Left lobe of liver (tissue), 2 donors: ENCODE measurements at regions not wholly inside any gene's neighbourhood (a gene's known extent, or its start where the extent isn't known, plus 50 kb on each side); places are given as distances from the start of the nearest gene placed in this dataset.
A peak's percentile ranks its signal among the peaks of the same experiment; 100 is the strongest.
"Not testable (repeated sequence)": the region's sequence is repeated elsewhere in the genome, so short reads cannot be mapped to it uniquely, and the experiment has no call there.

Experiments used
- ATAC-seq: fragments of 200-7000 bp; cut with Tn5 transposase; one replicate; pipeline ENCODE4 v1.9.1; 2020; ENCODE audit warnings: mild to moderate bottlenecking, moderate library complexity
- DNase-seq: peaks from one replicate; pipeline ENCODE4 v3.0.0-alpha.2; 2020; ENCODE audit warnings: low spot score
- donor health status: DM: no; HTN: no; CAD: no; lungs with moderate emphysema.
- donor health status: DM: no; HTN: yes; CAD: no.

DNA sequence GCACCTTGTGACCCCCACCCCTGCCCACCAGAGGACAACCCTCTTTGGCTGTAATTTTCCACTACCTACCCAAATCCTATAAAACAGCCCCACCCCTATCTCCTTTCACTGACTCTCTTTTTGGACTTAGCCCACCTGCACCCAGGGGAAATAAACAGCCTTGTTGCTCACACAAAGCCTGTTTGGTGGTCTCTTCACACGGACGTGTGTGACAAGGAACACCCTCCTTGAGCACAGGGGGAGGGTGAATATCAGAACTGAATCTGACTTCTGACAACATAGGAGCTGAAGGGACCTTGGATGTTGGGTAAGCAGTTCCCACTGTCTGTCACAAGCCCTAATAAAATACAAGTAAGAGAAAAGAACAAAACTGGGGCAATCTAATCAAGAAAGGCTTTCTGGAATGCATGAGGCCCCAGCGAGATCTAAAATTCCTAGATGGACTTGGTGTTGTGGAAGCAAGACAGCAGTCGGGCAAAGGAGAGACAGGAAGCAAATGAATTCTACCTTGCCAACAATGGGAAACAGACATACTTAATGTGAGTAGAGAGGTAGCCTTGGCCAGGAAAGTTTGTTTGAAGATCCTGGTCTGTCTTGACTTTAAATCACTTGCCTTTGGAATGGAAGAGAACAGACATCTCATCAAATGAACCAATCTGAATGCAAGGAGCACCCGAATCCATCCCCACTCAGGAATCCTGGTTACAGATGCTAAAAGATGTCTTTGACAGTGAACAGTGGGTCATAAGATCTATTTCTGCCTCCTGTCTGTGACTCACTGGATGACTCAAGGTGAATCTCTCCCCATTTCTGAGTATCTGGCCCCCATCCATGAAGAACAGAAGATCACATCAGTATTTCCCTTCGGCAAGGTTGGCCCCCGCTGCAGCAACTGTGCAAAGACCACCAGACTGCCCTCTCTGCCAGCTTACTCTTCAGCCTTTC is 53.3 kb downstream of the OLFML3 start:
- ATAC-seq, result no peak
- DNase-seq, result no peak

DNA sequence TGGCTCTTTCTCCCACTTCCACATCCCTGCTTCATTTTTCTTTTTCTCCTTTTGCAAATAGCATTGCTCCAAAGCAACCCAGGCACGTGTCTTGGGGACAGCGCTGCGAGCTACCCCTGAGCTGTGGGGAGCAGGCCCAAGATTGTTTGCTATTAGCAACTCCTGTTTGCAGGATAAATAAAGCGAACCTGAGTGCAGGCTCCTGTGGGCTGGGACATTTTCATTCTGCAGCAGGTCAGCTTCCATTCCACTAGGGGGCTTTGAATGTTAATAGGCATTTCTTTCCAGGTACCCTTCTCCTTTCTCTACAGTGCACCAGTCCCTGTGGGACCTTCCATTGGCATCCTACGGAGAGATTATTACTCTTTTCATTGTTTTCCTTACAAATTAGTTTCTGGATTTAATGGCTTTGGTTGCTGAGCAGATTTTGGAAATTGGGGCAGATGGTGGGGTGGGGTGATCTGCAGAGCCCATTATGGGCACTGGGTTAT is 54.0 kb downstream of the OLFML3 start:
- peak; percentile 72 for ATAC-seq

GRCh38 chr1:114033961-114034360 is 54.7 kb downstream of the OLFML3 start:
- DNase-seq, result no peak

More for the DNA sequence above, 54.0 kb downstream of the OLFML3 start:
- DNase-seq, result no peak

DNA sequence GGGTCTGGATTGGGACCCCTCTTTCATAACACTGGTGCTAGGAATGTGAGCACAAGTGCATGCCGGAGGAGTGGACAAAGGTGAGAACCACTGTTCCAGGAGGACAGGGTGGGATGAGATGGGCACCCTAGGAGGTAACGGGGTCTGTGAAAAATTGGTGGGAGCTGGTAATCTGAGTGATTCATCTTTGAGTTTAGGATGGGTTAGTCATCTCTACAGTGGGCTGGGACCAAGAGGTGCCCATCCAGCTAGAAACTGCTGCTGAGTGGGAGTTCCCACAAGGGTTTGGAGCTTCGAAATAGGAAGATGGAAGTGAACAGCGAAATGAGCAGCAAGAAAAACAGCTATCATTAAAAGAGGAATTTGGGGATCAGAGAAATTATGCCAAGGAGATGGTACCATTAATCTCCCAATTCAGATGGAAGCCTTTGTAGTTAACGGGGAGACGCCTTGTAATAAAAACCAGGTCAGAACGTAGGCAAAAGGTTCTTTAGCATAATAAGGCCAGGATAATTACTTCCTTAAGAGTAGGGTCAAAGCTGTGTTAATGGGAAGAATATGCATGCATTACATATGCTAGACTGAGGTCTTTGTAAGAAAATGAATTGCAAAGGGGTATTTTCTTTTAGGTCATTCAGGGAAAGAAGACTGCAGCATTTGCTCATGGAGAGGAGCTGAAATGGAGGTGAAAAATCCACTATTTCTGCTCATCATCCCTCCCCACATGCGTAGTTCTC is 55.5 kb downstream of the OLFML3 start:
- DNase-seq (no peak), ATAC-seq (no peak)

More at GRCh38 chr1:114033961-114034360, 54.7 kb downstream of the OLFML3 start:
- ATAC-seq, result no peak

DNA sequence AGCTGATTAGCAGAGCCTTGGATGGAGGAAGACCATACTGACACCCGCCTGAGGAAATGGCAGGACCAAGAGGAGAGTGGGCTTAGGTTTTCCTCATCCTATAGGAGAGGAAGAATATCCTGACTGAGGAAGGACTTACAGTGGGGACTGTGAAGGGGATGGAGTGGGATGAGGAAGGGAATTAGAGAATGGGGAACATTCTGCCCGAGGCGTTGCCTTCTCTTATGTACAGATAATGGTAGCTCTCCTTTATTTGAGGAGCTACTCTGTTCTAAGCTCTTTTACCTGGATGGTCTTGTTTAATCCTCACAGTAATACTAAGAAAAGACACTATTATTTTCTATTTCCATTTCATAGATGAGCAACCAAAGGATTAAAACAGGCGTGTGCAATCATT is 56.0 kb downstream of the OLFML3 start:
- ATAC-seq (no peak), DNase-seq (no peak)

DNA sequence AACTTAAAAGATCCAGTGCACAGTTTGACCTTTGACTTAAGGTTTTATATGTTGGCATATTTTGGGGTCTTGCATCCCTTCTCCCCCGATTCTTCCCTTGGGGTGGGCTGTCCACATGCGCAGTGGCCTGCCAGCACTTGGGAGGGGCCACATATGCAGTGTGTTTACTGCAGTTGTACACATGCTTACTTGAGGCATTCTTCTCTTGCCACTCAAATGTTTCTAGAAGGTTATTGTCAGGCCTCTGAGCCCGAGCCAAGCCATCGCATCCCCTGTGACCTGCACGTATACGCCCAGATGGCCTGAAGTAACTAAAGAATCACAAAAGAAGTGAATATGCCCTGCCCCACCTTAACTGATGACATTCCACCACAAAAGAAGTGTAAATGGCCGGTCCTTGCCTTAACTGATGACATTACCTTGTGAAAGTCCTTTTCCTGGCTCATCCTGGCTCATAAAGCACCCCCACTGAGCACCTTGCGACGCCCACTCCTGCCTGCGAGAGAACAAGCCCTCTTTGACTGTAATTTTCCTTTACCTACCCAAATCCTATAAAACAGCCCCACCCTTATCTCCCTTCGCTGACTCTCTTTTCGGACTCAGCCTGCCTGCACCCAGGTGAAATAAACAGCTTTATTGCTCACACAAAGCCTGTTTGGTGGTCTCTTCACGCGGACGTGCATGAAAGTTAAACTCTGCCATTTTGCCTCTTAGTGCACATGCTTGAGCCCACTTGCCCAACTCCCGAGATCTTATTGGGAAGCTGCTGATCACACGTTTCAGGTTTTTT is 57.8 kb downstream of the OLFML3 start:
- ATAC-seq, DNase-seq: not testable (repeated sequence)

DNA sequence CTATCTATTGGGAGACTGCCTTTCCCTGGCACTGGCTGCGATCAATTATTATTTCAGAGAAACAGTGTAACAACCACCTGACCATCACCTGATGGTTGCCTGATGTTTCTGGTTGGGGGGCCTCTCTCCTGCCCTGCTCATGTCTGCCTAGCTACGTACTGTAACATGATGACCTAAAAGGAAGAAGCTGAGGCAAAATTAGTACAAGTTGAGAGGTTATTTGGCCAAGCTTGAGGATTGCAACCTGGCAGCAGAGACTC is 58.3 kb downstream of the OLFML3 start:
- ATAC-seq (no peak), DNase-seq (no peak)

- DNase-seq, result no peak
- ATAC-seq, result no peak
Observed at GRCh38 chr1:114037962-114038816, 58.9 kb downstream of the OLFML3 start.
